Cerebellar nuclear complex (tissue), 1 donor: ENCODE measurements at regions not wholly inside any gene's neighbourhood (a gene's known extent, or its start where the extent isn't known, plus 50 kb on each side); places are given as distances from the start of the nearest gene placed in this dataset.
"Not testable (repeated sequence)": the region's sequence is repeated elsewhere in the genome, so short reads cannot be mapped to it uniquely, and the experiment has no call there.

Experiments used
- DNase-seq, 2 experiments: peaks; one replicate each; lab custom pipeline; 2025; lab: John Stamatoyannopoulos, UW

GRCh38 chr17:22138861-22139469, 446.6 kb downstream of the KCNJ18 start:
- DNase-seq, result no peak

GRCh38 chr17:22142091-22142490, 449.8 kb downstream of the KCNJ18 start:
- DNase-seq, result peak; percentile 50 to 73

GRCh38 chr17:22145605-22146178, 453.4 kb downstream of the KCNJ18 start:
- no peak for DNase-seq

GRCh38 chr17:22158364-22158763, 466.0 kb downstream of the KCNJ18 start:
- no peak for DNase-seq

- DNase-seq, result no peak
These were observed 469.1 kb downstream of the KCNJ18 start for GRCh38 chr17:22161376-22161775.

GRCh38 chr17:22171631-22172030, 479.3 kb downstream of the KCNJ18 start:
- DNase-seq, result no peak

- DNase-seq, result no peak
These were observed 500.8 kb downstream of the KCNJ18 start for GRCh38 chr17:22193113-22193512.

- not testable (repeated sequence) for DNase-seq
These were observed 507.9 kb downstream of the KCNJ18 start for GRCh38 chr17:22200187-22200586.

- no peak for DNase-seq
These were observed 510.4 kb downstream of the KCNJ18 start for GRCh38 chr17:22202702-22203101.

GRCh38 chr17:22203208-22203715, 510.9 kb downstream of the KCNJ18 start:
- no peak for DNase-seq

GRCh38 chr17:22204076-22204475, 511.8 kb downstream of the KCNJ18 start:
- not testable (repeated sequence) for DNase-seq

- DNase-seq, result not testable (repeated sequence)
These were observed 517.9 kb downstream of the KCNJ18 start for GRCh38 chr17:22210212-22210611.

GRCh38 chr17:22213169-22213568, 520.8 kb downstream of the KCNJ18 start:
- DNase-seq, result not testable (repeated sequence)

- no peak for DNase-seq
These were observed 524.8 kb downstream of the KCNJ18 start for GRCh38 chr17:22217135-22217534.

GRCh38 chr17:22221344-22221743, 529.0 kb downstream of the KCNJ18 start:
- DNase-seq, result no peak

- not testable (repeated sequence) for DNase-seq
These were observed 534.2 kb downstream of the KCNJ18 start for GRCh38 chr17:22226477-22226876.

GRCh38 chr17:22226932-22227331, 534.6 kb downstream of the KCNJ18 start:
- not testable (repeated sequence) for DNase-seq

- not testable (repeated sequence) for DNase-seq
These were observed 535.6 kb downstream of the KCNJ18 start for GRCh38 chr17:22227699-22228553.

- not testable (repeated sequence) for DNase-seq
These were observed 537.5 kb downstream of the KCNJ18 start for GRCh38 chr17:22229821-22230220.

GRCh38 chr17:22233382-22233781, 541.1 kb downstream of the KCNJ18 start:
- no peak for DNase-seq

- DNase-seq, result no peak
These were observed 550.1 kb downstream of the KCNJ18 start for GRCh38 chr17:22242472-22242871.

- DNase-seq, result no peak
These were observed 559.2 kb downstream of the KCNJ18 start for GRCh38 chr17:22251498-22251897.

GRCh38 chr17:22253007-22253406, 560.7 kb downstream of the KCNJ18 start:
- no peak for DNase-seq
